ENCODE measurements at regions not wholly inside any gene's neighbourhood (a gene's known extent, or its start where the extent isn't known, plus 50 kb on each side); places are given as distances from the start of the nearest gene placed in this dataset.

DNA sequence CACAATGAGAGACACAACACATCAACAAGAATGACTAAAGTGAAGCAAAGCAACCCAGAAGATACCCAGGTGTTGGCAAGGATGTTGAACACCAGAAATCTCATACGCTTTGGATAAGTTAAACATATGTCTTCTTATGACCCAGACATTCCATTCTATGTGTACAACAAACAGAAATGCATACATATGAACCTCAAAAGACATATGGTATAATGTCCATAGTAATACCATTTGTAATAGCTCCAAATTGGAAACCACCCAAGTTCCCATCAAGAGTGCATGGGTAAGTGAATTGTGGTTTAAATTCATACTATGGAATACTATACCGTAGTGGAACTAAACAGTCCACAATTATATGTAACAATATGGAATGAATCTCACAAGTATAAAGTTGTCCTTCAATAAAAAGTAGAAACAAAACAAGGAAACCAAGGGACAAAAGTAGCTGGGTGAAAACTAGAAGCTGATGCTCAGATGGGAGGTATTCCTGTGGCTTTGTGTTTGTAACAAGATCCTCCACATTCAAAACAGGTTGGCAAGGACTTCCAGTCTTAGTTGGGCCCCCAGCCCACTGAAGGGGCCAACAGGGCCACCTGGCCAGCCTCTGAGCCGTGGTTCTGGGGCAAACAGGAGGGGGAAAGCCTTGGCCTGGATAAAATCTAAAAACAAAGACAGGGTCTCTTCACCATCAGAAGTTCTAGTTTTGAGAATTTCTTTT, 171.8 kb upstream of the PITX1 start:
- DNase-seq (ENCODE audit: low spot score): peak; percentile 35

- DNase-seq (ENCODE audit: low spot score): no peak
Measured at GRCh38 chr5:135204151-135204600, 170.1 kb upstream of the PITX1 start.

DNA sequence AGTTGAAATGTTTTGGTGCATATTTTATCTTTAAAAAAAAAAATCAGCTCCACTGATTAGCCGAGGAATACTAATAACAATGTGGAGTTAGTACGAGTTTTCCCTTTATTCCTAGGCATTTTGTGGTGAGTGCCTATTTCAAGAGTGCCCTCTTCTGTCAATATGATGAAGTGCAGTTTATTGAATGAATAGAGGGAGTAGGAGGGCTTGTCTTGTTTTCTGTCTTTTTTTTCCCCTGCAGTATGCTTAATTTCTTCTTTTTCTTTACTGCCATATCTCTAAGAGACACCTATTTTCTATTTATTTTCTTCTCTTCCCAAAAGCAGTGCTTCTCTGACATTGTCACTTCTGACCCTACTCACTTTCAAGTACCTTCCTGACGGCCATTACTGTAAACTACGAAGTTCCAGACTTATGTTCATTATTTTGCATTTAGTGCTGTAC, 169.6 kb upstream of the PITX1 start:
- no peak for DNase-seq (ENCODE audit: low spot score)

GRCh38 chr5:135203019-135203418, 169.0 kb upstream of the PITX1 start:
- DNase-seq (ENCODE audit: low spot score): no peak

GRCh38 chr5:135199919-135200318, 165.9 kb upstream of the PITX1 start:
- DNase-seq (ENCODE audit: low spot score): no peak

DNA sequence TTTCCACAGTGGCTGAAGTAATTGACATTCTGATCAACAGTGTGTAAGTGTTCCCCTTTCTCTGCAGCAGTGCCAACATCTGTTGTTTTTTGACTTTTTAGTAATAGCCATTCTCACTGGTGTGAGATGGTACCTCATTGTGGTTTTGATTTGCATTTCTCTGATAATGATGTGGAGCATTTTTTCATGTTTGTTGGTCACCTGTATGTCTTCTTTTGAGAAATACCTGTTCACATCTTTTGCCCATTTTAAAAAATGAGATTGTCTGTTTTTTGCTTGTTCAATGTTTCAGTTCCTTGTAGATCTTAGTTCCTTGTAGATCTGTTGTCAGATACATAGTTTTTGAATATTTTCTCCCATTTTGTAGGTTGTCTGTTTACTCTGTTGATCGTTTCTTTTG, 162.5 kb upstream of the PITX1 start:
- DNase-seq (ENCODE audit: low spot score): no peak

GRCh38 chr5:135195270-135195608, 161.2 kb upstream of the PITX1 start:
- DNase-seq (ENCODE audit: low spot score): no peak

DNA sequence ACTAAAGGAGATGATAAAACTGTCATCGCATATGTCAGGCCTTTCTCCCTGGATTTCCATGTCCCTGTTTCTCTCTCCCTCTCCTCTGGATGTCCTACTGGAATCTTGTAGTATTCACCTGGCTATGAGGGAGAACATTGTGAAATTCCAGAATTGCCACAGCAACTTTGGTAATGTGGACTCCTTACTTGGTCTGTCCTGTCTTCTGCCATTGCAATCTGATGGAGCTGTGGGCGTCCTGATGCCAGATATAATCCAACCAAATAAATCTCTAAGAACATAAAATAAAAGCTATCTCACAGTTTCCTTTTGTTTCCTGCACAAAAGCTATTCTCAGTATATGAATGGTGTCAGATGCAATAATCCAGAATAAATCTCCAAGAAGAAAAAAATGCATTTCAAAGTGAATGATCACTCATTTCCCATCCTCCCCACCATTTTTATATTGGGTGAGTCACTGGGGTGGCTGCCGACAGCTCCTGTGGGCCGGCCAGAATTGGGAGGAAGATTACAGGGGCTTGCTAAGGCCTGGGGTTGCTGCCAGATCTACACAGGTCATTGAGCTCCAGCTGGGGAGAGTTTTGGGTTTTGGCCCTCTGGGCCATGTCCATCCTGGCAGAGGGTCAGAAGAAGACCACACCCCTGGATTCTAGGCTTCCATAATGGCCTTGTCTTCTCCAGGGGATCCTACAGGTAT, 160.7 kb upstream of the PITX1 start:
- peak; percentile 36 for DNase-seq (ENCODE audit: low spot score)

- no peak for DNase-seq (ENCODE audit: low spot score)
Measured at GRCh38 chr5:135194126-135194488, 160.1 kb upstream of the PITX1 start.

- DNase-seq (ENCODE audit: low spot score): peak; percentile 68
Measured at GRCh38 chr5:135193213-135194125, 159.4 kb upstream of the PITX1 start.

DNA sequence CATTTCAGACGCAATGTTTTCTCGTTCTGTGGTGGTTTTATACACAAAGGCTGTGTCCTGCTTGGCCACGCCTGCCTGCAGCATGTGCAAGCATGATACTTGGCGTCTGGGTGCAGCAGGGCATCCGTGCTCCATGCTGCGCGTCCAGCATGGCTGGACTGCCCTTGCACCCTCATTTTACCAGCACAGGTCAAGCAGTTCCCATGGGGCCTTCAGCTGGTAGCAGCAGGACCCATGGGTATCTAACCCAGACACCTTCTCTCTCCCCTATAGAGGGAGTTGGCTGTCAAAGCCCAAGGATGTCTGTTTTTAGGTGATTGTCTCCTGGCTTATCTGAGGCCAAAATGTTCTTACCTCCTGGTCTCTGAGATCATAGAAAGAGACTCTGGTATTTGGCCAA, 158.3 kb upstream of the PITX1 start:
- DNase-seq (ENCODE audit: low spot score): peak; percentile 21

DNA sequence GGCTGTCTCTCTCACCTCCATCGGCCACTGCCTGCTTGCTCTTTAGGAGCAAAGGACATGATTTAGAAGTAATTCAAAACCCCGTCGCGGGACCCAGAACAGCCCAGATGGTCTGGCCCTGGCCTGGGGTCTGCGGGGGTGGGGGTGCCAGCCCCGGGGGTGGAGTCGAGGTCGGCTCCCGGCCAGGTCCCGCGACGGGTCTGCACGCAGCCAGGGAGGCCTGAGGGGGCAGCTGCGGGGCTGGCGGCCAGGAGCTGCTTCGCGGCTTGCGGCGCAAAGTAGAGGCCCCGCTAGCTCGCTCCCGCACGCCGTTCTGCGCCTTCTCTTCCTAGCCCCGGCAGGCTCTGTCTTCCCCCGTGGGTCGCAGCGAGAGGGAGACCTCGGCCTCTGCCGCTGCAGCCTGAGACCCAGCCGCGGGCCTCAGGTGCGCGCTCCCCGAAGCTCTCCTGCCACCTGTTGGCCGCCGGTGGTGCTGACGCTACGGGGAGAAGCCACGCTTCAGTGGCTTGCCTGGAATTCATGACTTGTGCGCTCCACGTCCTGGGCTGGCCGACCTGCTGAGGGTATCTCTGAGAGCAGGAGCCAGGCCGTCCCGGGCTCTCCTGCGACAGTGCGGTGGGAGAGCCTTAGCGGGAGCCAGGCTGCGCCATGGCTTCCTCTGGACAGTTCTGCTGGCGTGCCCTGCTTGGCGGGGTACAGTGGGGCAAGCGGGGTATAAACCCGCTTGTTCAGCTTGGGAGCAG, 157.2 kb upstream of the PITX1 start:
- DNase-seq (ENCODE audit: low spot score): peak; percentile 84

DNA sequence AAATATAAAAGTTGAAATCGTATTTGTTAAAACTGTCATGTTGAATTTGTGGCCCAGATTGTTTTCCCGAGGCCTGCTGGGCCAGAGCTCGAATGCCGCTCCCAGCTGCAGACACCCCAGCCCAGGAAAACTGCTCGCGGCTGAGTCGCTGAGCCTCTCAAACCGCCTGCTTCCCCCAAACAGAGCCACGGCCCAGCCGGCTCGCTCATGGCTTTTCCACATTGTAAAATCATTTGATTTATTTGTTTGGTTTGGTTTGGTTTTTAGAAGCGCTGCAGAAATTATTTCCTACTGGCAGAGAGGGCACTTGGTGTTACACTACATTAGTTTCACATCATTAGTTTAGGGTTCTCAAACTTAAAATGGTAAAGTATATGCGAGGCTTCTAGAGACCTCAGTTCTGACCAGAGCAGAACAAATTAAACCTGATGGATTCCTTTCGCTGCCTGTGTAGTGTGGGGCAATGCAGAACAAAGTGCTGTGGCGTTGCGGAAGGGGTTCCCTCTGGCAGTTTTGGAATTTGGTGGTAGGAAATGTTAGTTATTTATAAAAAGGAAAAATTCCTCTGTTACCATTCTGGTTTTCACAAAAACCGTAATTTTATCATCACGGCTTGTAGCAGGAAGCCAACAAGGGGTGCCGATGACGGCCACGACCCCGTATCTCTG, 156.5 kb upstream of the PITX1 start:
- peak; percentile 50 for DNase-seq (ENCODE audit: low spot score)

DNA sequence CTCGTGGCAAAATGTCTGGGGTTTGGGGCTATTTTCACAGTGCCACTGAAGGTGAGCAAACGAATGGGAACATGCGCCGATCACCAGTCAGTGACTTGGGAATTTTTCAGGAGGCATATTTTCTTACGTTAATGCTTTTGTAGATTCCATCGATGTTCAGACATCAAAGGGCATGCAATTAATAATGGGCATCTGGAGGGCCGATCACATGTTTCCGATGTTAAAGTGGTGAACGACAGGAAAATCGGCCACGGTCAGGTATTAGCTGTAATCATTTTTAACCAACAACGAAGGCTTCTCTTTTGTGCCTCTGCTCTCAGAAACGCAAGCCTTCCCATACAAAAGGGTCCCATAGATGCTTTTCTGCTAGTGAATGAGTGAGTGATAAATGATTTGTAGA, 155.0 kb upstream of the PITX1 start:
- peak; percentile 23 for DNase-seq (ENCODE audit: low spot score)

- DNase-seq (ENCODE audit: low spot score): peak; percentile 40
Measured at GRCh38 chr5:135188233-135188914, 154.3 kb upstream of the PITX1 start.

DNA sequence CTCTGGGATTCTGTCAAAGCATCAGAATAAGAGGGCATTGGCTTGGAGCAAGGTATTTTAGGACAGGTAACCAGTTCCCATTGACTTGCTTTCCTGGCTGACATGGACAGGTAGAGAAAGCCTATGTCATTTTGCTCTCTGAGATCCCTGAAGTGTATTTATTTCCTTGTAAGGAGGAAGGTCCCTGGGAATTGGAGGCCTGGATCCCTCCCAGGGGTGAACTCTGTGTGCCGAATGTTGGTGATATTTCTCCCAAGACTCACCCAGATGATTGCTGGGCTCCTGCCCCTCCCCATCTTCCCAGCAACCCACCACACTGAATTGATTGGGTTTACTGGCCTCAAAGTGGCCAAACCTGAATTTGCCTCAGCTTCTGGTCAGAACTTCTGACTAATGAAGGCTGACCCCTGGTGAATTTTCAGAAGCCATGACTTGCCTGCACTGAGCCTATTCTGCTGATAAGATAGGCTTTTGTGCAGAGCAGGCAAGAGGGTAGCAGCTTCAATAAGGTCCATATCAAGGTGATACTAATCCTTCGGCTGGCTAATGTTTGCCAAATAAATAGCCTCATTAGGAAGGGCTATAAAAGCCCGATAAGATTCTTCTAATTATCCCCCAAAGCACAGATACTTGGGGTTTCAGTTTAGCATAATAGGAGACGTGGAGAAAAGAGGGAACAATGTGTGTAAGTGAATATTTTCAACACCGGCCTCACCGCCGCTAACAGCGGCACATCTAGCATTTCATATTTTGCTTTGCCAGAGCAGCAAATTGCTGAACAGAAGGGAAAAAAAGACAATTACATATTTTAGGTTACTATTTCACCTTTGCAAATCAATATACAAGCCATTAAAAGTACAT, 152.9 kb upstream of the PITX1 start:
- peak; percentile 70 for DNase-seq (ENCODE audit: low spot score)

GRCh38 chr5:135185481-135186065, 151.5 kb upstream of the PITX1 start:
- DNase-seq (ENCODE audit: low spot score): peak; percentile 52

DNA sequence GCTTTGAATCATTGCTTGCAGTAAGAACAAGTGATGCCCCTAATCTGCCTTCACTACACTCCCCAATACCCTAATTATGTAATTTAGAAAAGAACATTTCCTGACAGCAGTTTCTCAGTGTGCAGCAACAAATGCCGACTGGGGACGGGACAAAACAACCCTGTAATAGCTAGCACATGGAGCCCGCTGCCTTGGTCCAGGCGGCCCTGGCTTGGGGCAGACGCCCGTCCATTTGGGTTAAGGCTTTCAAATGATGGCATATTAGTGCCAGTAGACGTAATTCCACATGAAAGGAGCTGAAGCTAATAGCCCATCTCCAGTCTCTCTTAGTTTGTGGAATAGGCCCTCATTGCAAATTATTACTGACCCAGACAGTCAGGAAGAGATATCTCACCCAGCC, 150.6 kb upstream of the PITX1 start:
- DNase-seq (ENCODE audit: low spot score): no peak

GRCh38 chr5:135183464-135183863, 149.4 kb upstream of the PITX1 start:
- no peak for DNase-seq (ENCODE audit: low spot score)
